Uterus (tissue), 3 donors: ENCODE measurements at regions not wholly inside any gene's neighbourhood (a gene's known extent, or its start where the extent isn't known, plus 50 kb on each side); places are given as distances from the start of the nearest gene placed in this dataset.

Experiments used
- DNase-seq, 2 donors: peaks; one replicate each; pipeline ENCODE4 v3.0.0-alpha.2; 2019 to 2020
- H3K27ac ChIP-seq, 2 donors: fragments of 200-600 bp; sonication (generic); 1 replicate in 1 of 2; 2 replicates in 1 of 2; pipeline ENCODE4 v1.5.1; 2016 to 2018
- H3K27me3 ChIP-seq, 2 donors: fragments of 200-600 bp; sonication (generic); one replicate each; pipeline ENCODE4 v1.5.1; 2018 to 2019; ENCODE audit warnings: control low read depth in 1 of 2
- H3K36me3 ChIP-seq, 2 donors: fragments of 200-600 bp; sonication (generic); one replicate each; pipeline ENCODE4 v1.5.1; 2019; ENCODE audit warnings: control low read depth in 1 of 2
- H3K4me1 ChIP-seq, 2 donors: fragments of 200-600 bp; sonication (generic); one replicate each; pipeline ENCODE4 v1.5.1; 2018 to 2019; ENCODE audit warnings: control low read depth in 1 of 2
- H3K4me3 ChIP-seq, 2 donors: fragments of 200-600 bp; sonication (generic); 1 replicate in 1 of 2; 2 replicates in 1 of 2; pipeline ENCODE4 v1.5.1; 2018 to 2019; ENCODE audit warnings: mild to moderate bottlenecking in 1 of 2
- H3K9me3 ChIP-seq, 2 donors: fragments of 200-600 bp; sonication (generic); one replicate each; pipeline ENCODE4 v1.5.1; 2019; ENCODE audit warnings: control low read depth in 1 of 2
- POLR2A ChIP-seq, 2 donors: fragments of 450-650 bp; IDR thresholded peaks; one replicate each; pipeline ENCODE4 v1.6.1; 2016; ENCODE audit warnings: antibody characterized with exemption in 2 of 2, mild to moderate bottlenecking in 1 of 2, moderate library complexity in 1 of 2
- intact Hi-C: fragments of 100-400 bp; cut with DNase I; formaldehyde crosslinking; loops from one replicate; pipeline ENCODE4 v1.15.1; 2023; ENCODE audit warnings: low total_unique reads
- TF ChIP-seq, protein P1 (sequence below), 4 experiments: fragments of 200-600 bp in 2 of 4; fragments of 450-650 bp in 2 of 4; sonication (generic) in 2 of 4; IDR thresholded peaks; one replicate each; pipeline ENCODE4 v1.5.1; 2016 to 2019; ENCODE audit warnings: antibody characterized with exemption in 4 of 4, mild to moderate bottlenecking in 2 of 4, moderate library complexity in 1 of 4
- donor health status: DM: yes; HTN: yes; CAD: no.

- H3K4me1 ChIP-seq: no peaks in the 10 kb centered on the region
- intact Hi-C loops: no loop called here
- no peak for DNase-seq
- no peaks in the 10 kb centered on the region for H3K27me3 ChIP-seq
- TF ChIP-seq POLR2A (IDR thresholded peaks at IDR 0.05): no peak
- TF ChIP-seq, protein P1, sequence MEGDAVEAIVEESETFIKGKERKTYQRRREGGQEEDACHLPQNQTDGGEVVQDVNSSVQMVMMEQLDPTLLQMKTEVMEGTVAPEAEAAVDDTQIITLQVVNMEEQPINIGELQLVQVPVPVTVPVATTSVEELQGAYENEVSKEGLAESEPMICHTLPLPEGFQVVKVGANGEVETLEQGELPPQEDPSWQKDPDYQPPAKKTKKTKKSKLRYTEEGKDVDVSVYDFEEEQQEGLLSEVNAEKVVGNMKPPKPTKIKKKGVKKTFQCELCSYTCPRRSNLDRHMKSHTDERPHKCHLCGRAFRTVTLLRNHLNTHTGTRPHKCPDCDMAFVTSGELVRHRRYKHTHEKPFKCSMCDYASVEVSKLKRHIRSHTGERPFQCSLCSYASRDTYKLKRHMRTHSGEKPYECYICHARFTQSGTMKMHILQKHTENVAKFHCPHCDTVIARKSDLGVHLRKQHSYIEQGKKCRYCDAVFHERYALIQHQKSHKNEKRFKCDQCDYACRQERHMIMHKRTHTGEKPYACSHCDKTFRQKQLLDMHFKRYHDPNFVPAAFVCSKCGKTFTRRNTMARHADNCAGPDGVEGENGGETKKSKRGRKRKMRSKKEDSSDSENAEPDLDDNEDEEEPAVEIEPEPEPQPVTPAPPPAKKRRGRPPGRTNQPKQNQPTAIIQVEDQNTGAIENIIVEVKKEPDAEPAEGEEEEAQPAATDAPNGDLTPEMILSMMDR (IDR thresholded peaks at IDR 0.05): no peak
- no peaks in the 10 kb centered on the region for H3K9me3 ChIP-seq
- no peak overlapping the region for H3K27ac ChIP-seq
- H3K36me3 ChIP-seq: no peaks in the 10 kb centered on the region
- H3K4me3 ChIP-seq: no peak overlapping the region
Observed at GRCh38 chr21:25421321-25422028, 185.8 kb downstream of the MRPL39 start.

DNA sequence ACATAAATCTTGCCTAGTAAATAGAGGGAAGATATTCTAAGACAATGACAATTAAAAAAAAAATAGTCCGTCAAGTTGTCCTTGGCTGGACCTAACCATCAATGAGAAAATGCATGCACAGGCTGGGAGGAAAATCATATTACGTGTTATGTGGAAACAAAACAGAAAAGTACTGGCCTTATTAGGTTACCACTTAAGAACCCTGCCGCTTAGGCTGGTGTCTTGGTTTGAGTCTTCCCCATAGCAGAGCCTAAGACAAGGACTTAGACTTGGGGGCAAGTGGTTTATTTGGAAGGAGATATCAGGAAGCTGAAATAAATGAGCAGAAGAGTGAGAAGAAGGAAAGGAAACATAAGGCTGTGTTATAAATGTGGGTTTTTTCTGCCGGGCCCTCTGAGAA, 186.4 kb downstream of the MRPL39 start:
- intact Hi-C loops: no loop called here
- Histone ChIP-seq H3K27ac (no peak overlapping the region), H3K4me1 (no peaks in the 10 kb centered on the region), H3K36me3 (no peaks in the 10 kb centered on the region), H3K27me3 (no peaks in the 10 kb centered on the region), H3K4me3 (no peak overlapping the region), H3K9me3 (no peaks in the 10 kb centered on the region)
- TF ChIP-seq POLR2A (IDR thresholded peaks at IDR 0.05): no peak
- TF ChIP-seq, protein P1 (IDR thresholded peaks at IDR 0.05): no peak
- no peak for DNase-seq

DNA sequence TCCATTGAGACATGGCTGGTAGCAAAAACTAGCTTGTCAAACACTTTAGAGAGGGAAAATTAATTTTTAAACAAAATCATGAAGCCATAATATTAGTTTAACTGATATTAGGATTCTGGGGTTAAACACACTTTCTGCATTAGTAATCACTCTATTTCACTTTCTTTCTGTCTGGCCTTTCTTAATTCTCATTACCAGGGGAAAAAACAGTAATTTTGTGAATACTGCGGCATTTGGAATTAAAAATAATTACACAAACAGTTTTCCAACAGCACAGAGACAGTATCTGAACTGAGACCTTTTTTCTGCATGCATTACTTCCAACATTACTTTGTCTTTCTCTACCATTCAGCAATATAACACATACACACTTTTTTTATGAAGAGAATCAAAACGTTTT, 190.6 kb downstream of the MRPL39 start:
- H3K4me1 ChIP-seq: no peaks in the 10 kb centered on the region
- no peak for DNase-seq
- intact Hi-C loops: no loop called here

GRCh38 chr21:25412100-25412499, 195.2 kb downstream of the MRPL39 start:
- no peaks in the 10 kb centered on the region for H3K27me3 ChIP-seq
- H3K27ac ChIP-seq: no peak overlapping the region
- intact Hi-C loops: no loop called here

More for the DNA sequence above, 190.6 kb downstream of the MRPL39 start:
- no peaks in the 10 kb centered on the region for H3K27me3 ChIP-seq
- no peak overlapping the region for H3K27ac ChIP-seq
- TF ChIP-seq, protein P1 (IDR thresholded peaks at IDR 0.05): no peak
- no peak for TF ChIP-seq POLR2A (IDR thresholded peaks at IDR 0.05)
- no peak overlapping the region for H3K4me3 ChIP-seq
- no peaks in the 10 kb centered on the region for H3K36me3 ChIP-seq
- peaks cover 0 to 3% of the 10 kb centered on the region in 2 donors for H3K9me3 ChIP-seq

DNA sequence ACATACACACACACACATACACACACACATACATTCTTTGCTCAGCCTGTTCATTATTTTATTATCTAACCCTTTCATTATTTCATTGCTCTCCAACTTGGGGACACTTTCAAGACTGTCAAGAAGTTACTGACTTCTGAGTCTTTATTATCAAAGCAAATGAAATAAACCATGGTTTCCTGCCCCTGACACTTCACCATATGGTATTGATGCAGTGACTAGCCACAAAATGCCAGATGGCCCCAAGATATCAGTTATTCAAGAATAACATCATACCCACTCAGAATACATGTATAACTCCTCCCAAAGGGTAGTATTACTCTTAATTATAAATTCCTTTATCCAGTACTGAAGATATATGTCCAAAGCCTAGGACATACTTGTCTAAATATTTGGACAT, 197.3 kb downstream of the MRPL39 start:
- intact Hi-C loops: no loop called here
- TF ChIP-seq, protein P1 (IDR thresholded peaks at IDR 0.05): no peak
- no peak for TF ChIP-seq POLR2A (IDR thresholded peaks at IDR 0.05)

More at GRCh38 chr21:25412100-25412499, 195.2 kb downstream of the MRPL39 start:
- Histone ChIP-seq H3K4me3 (no peak overlapping the region), H3K36me3 (no peaks in the 10 kb centered on the region), H3K4me1 (no peaks in the 10 kb centered on the region), H3K9me3 (peaks cover 0 to 3% of the 10 kb centered on the region in 2 donors)
- TF ChIP-seq POLR2A (IDR thresholded peaks at IDR 0.05): no peak
- TF ChIP-seq, protein P1 (IDR thresholded peaks at IDR 0.05): no peak
- no peak for DNase-seq

More for the DNA sequence above, 197.3 kb downstream of the MRPL39 start:
- no peaks in the 10 kb centered on the region for H3K27me3 ChIP-seq
- no peaks in the 10 kb centered on the region for H3K36me3 ChIP-seq
- H3K9me3 ChIP-seq: peaks cover 0 to 3% of the 10 kb centered on the region in 2 donors
- H3K4me1 ChIP-seq: no peaks in the 10 kb centered on the region
- no peak overlapping the region for H3K27ac ChIP-seq
- no peak for DNase-seq
- no peak overlapping the region for H3K4me3 ChIP-seq
